Pancreas (tissue), 10 donors: ENCODE measurements at regions not wholly inside any gene's neighbourhood (a gene's known extent, or its start where the extent isn't known, plus 50 kb on each side); places are given as distances from the start of the nearest gene placed in this dataset.

Experiments used
- ATAC-seq, 4 donors: fragments of 200-7000 bp; cut with Tn5 transposase; one replicate each; pipeline versions ENCODE4 v1.8.0 to v1.9.1; 2020; ENCODE audit warnings: mild to moderate bottlenecking in 4 of 4, moderate library complexity in 4 of 4
- DNase-seq, 6 donors: peaks; one replicate each; pipeline ENCODE4 v3.0.0-alpha.2; 2020
- FAIRE-seq: peaks from 2 replicates; lab custom pipeline; 2012; peaks lifted over from hg19 to GRCh38; lab: Jason Lieb, UNC
- H3K27ac ChIP-seq, 4 donors: fragments of 200-600 bp; sonication (generic); 1 replicate in 3 of 4; 2 replicates in 1 of 4; pipeline versions ENCODE4 v1.5.0 to v1.8.0; 2020
- H3K27me3 ChIP-seq, 4 donors: fragments of 200-600 bp; one replicate each; pipeline ENCODE4 v1.8.0; 2021
- H3K36me3 ChIP-seq, 3 donors: fragments of 200-600 bp; sonication (generic) in 1 of 3; one replicate each; pipeline versions ENCODE4 v1.5.0 to v1.8.0; 2020 to 2021
- H3K4me1 ChIP-seq, 3 donors: fragments of 200-600 bp; one replicate each; pipeline ENCODE4 v1.8.0; 2021
- H3K4me3 ChIP-seq, 4 donors: fragments of 200-600 bp; sonication (generic) in 2 of 4; one replicate each; pipeline versions ENCODE4 v1.5.0 to v1.8.0; 2020 to 2021
- H3K9me3 ChIP-seq, 4 donors: fragments of 200-600 bp; one replicate each; pipeline ENCODE4 v1.8.0; 2021
- WGBS, 2 donors: extraction: QIAGEN DNeasy Blood & Tissue Kit; methylation state at CpG; one replicate each; pipeline ENCODE4 v1.1.7; 2013; 5-methylcytosine and 5-hydroxymethylcytosine counted together
- intact Hi-C, 3 donors: fragments of 100-400 bp; cut with DNase I; formaldehyde crosslinking; loops; one replicate each; pipeline versions ENCODE4 v1.11.1 to v1.14.2; 2022
- TF ChIP-seq, protein P1 (sequence below), 4 donors: fragments of 200-600 bp; sonication (generic) in 3 of 4; IDR thresholded peaks; one replicate each; pipeline versions ENCODE4 v1.5.0 to v1.8.0; 2021; ENCODE audit warnings: antibody characterized with exemption in 4 of 4
- donor health status: healthy with polysubstance abuse.
- donor health status: DM: no; HTN: no; CAD: no; lungs with moderate emphysema.
- donor health status: DM: no; HTN: no; CAD: no.
- donor health status: control.
- donor health status: control.
- donor health status: Bipolar disorder and iron deficiency.
- donor health status: DM: yes; HTN: yes; CAD: no.
- donor health status: DM: no; HTN: no; CAD: no.
- donor health status: DM: no; HTN: no; CAD: no.
- donor health status: DM: yes; HTN: yes; CAD: no.

DNA sequence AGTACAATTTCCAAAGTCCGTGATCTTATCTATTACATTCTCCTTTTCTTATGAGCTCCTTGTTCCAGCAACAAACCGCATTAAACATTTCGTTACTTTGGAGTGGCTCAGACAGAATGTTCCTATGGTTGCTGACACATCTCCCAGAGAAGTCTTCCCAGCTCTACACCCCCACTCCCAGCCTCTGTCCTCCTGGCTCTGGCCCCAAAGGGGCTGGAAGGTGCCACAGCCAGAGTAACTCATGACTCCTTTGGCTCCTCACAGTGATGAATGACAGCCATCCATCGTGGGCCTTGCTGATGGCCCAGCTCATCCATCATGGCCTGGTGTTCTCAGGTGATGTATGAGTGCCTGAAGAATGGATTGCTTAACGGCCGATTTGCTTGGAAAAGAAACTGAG is 203.0 kb downstream of the DHX35 start:
- no peak for FAIRE-seq
- Histone ChIP-seq H3K36me3 (no peaks in the 10 kb centered on the region), H3K27ac (no peak overlapping the region), H3K4me3 (no peak overlapping the region), H3K9me3 (no peaks in the 10 kb centered on the region), H3K4me1 (no peaks in the 10 kb centered on the region), H3K27me3 (no peaks in the 10 kb centered on the region)
- no peak for DNase-seq
- WGBS, 2 donors = 74 to 83% methylated on average over 6 of the region's 6 CpGs
- intact Hi-C loops = no loop called here
- no peak for ATAC-seq
- TF ChIP-seq, protein P1, sequence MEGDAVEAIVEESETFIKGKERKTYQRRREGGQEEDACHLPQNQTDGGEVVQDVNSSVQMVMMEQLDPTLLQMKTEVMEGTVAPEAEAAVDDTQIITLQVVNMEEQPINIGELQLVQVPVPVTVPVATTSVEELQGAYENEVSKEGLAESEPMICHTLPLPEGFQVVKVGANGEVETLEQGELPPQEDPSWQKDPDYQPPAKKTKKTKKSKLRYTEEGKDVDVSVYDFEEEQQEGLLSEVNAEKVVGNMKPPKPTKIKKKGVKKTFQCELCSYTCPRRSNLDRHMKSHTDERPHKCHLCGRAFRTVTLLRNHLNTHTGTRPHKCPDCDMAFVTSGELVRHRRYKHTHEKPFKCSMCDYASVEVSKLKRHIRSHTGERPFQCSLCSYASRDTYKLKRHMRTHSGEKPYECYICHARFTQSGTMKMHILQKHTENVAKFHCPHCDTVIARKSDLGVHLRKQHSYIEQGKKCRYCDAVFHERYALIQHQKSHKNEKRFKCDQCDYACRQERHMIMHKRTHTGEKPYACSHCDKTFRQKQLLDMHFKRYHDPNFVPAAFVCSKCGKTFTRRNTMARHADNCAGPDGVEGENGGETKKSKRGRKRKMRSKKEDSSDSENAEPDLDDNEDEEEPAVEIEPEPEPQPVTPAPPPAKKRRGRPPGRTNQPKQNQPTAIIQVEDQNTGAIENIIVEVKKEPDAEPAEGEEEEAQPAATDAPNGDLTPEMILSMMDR (IDR thresholded peaks at IDR 0.05) = no peak

DNA sequence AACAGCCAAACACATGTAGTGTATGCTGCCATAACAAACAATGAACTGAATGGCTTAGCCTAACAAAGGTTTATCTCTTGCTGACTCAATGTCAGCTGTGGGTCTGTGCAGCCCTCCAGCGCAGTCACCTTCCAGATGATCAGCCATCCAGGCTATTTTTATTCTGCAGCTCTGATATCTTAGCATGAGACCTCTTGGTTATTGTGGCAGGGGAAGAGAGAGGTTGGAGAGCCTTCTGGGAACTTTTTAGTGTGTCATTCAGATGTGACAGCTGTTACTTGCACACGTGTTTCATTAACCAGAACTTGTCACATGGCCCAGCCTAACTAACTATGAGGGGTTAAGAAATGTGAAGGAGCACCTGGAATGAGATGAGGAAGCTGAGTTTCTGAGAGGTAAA is 202.5 kb downstream of the DHX35 start:
- no peak for DNase-seq
- FAIRE-seq = no peak
- no peak for ATAC-seq
- no peaks in the 10 kb centered on the region for H3K27me3 ChIP-seq
- WGBS, 2 donors = 26 to 32% methylated on average over 2 of the region's 2 CpGs
- no peaks in the 10 kb centered on the region for H3K4me1 ChIP-seq
- intact Hi-C loops = no loop called here
- no peak overlapping the region for H3K4me3 ChIP-seq
- no peaks in the 10 kb centered on the region for H3K9me3 ChIP-seq
- H3K27ac ChIP-seq = no peak overlapping the region
- no peaks in the 10 kb centered on the region for H3K36me3 ChIP-seq
- TF ChIP-seq, protein P1 (IDR thresholded peaks at IDR 0.05) = no peak

DNA sequence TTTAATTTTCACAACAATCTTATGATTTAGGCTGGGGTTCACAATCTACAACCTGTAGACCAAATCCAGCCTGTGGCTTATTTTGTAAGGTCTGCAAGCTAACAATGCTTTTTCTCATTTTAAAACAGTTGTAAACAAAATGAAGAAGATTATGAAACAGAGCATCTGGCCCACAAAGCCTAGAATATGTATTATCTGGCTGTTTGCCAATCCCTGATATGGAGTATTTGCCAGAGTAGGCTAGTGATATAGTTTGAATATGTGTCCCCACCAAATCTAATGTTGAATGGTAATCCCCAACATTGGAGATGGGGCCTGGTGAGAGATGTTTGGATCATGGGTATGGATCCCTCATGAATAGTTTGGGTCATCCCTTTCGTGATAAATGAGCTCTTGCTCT is 201.8 kb downstream of the DHX35 start:
- no peak for DNase-seq
- no peak for ATAC-seq
- H3K4me1 ChIP-seq = no peaks in the 10 kb centered on the region
- TF ChIP-seq, protein P1 (IDR thresholded peaks at IDR 0.05) = no peak
- H3K27me3 ChIP-seq = no peaks in the 10 kb centered on the region
- H3K4me3 ChIP-seq = no peak overlapping the region
- no peaks in the 10 kb centered on the region for H3K9me3 ChIP-seq
- H3K36me3 ChIP-seq = no peaks in the 10 kb centered on the region
- H3K27ac ChIP-seq = no peak overlapping the region
- 80 to 86% methylated on average over 1 of the region's 1 CpG for WGBS, 2 donors
- intact Hi-C loops = no loop called here
- FAIRE-seq = no peak

DNA sequence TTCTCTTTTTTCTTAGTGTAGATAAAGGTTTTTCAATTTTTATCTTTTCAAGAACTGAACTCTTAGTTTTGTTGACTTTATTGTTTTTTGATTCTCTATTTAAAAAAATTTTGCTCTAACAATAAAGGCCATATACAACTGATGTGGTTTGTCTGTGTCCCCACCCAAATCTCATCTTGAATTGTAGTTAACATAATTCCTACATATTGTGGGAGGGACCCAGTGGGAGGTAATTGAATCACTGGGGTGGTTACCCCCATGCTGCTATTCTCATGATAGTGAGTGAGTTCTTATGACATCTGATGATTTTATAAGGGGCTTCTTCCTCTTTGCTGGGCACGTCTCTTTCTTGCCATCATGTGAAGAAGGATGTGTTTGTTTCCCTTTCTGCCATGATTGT is 199.8 kb downstream of the DHX35 start:
- Histone ChIP-seq H3K27me3 (no peaks in the 10 kb centered on the region), H3K9me3 (no peaks in the 10 kb centered on the region), H3K4me1 (no peaks in the 10 kb centered on the region), H3K4me3 (no peak overlapping the region), H3K36me3 (no peaks in the 10 kb centered on the region), H3K27ac (no peak overlapping the region)
- DNase-seq = no peak
- intact Hi-C loops = no loop called here
- TF ChIP-seq, protein P1 (IDR thresholded peaks at IDR 0.05) = no peak
- no peak for ATAC-seq
- no peak for FAIRE-seq
- 31 to 47% methylated on average over 1 of the region's 1 CpG for WGBS, 2 donors

DNA sequence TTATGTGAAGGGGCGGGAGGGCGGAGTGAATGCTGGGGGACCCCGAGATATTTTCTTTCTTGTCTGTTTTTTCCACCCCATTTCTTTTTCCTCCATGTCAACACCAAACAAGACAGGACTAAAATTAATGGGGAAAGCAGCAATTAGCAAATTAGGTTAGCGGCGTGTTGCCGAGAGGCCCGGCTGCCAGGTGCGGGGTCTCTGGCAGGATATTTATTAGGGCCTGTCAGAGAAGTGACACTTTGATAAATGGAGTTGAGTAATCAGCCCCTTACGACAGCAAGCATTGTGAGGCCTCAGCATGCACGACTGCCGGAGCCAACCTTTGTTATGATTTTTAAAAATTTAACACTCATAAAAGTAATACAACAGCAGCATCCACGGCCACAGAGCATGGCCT is 193.8 kb downstream of the DHX35 start:
- intact Hi-C loops = no loop called here
- Histone ChIP-seq H3K27ac (no peak overlapping the region), H3K27me3 (peaks cover 0 to 9% (median 0%) of the 10 kb centered on the region in 4 donors), H3K4me3 (no peak overlapping the region), H3K4me1 (no peaks in the 10 kb centered on the region), H3K36me3 (no peaks in the 10 kb centered on the region), H3K9me3 (no peaks in the 10 kb centered on the region)
- TF ChIP-seq, protein P1 (IDR thresholded peaks at IDR 0.05) = no peak
- FAIRE-seq = no peak
- 31 to 32% methylated on average over 12 of the region's 12 CpGs for WGBS, 2 donors
- DNase-seq = no peak
- ATAC-seq = no peak
